A549 (cell line): ENCODE measurements at regions not wholly inside any gene's neighbourhood (a gene's known extent, or its start where the extent isn't known, plus 50 kb on each side); places are given as distances from the start of the nearest gene placed in this dataset.

Experiments used
- ATAC-seq, 2 experiments: fragments of 200-7000 bp in 1 of 2; fragments of >200 bp in 1 of 2; cut with Nextera tagmentation in 1 of 2; cut with Tn5 transposase in 1 of 2; 3 replicates each; pipeline versions ENCODE4 v1.8.0 to v1.9.1; 2018 to 2020; ENCODE audit warnings: mild to moderate bottlenecking in 1 of 2, moderate library complexity in 1 of 2
- CTCF ChIA-PET: fragments of 300-600 bp; sonication (Branson Sonifier 250); formaldehyde crosslinking; extraction: SDS; loops from one replicate; lab custom pipeline; 2021; ENCODE audit warnings: antibody characterized with exemption, inconsistent platforms; lab: Yijun Ruan, JAX
- POLR2A ChIA-PET: fragments of 350-600 bp; formaldehyde crosslinking; extraction: SDS; loops from one replicate; lab custom pipeline; 2021; ENCODE audit warnings: antibody characterized with exemption, inconsistent platforms; lab: Yijun Ruan, JAX
- DNase-seq, 2 experiments: peaks; one replicate each; pipeline versions ENCODE4 v3.0.0 to v3.0.0-alpha.2; 2011 to 2016; ENCODE audit warnings: low read depth in 1 of 2, low spot score in 1 of 2
- FAIRE-seq: peaks from 2 replicates; lab custom pipeline; 2011; peaks lifted over from hg19 to GRCh38; lab: Jason Lieb, UNC
- H3K27ac ChIP-seq, 2 experiments: fragments of >200 bp; sonication (Bioruptor Twin); formaldehyde crosslinking; 3 replicates each; pipeline ENCODE4 v1.5.1; 2016 to 2017
- H3K4me1 ChIP-seq: fragments of >200 bp; sonication (Bioruptor Twin); formaldehyde crosslinking; 3 replicates; pipeline ENCODE4 v1.6.1; 2016
- H3K4me2 ChIP-seq: fragments of >200 bp; sonication (Bioruptor Twin); formaldehyde crosslinking; 3 replicates; pipeline ENCODE4 v1.6.1; 2016
- H3K4me3 ChIP-seq: fragments of >200 bp; sonication (Bioruptor Twin); formaldehyde crosslinking; 3 replicates; pipeline ENCODE4 v1.5.1; 2016
- H3K9me3 ChIP-seq: fragments of >200 bp; sonication (Bioruptor Twin); formaldehyde crosslinking; 3 replicates; pipeline ENCODE4 v1.6.1; 2016
- BHLHE40 ChIP-seq: IDR thresholded peaks from 2 replicates; pipeline ENCODE4 v1.6.1; 2012; ENCODE audit warnings: low read depth, low read length, inconsistent platforms
- CBX2 ChIP-seq: fragments of 200-600 bp; sonication (generic); IDR thresholded peaks from 2 replicates; pipeline ENCODE4 v1.6.1; 2016; ENCODE audit warnings: low read depth, mild to moderate bottlenecking, borderline replicate concordance
- CBX8 ChIP-seq: fragments of 200-600 bp; sonication (generic); IDR thresholded peaks from 2 replicates; pipeline ENCODE4 v1.6.1; 2016
- CHD2 ChIP-seq: fragments of 150-350 bp; IDR thresholded peaks from 2 replicates; pipeline ENCODE4 v1.6.1; 2014; ENCODE audit warnings: low read length; ENCODE audit not compliant: partially characterized antibody
- EHF ChIP-seq: fragments of 250-450 bp; sonication (Bioruptor Pico); IDR thresholded peaks from 2 replicates; pipeline ENCODE4 v1.5.0; 2020; ENCODE audit warnings: mild to moderate bottlenecking
- EP300 ChIP-seq, 2 experiments: fragments of >200 bp; sonication (Bioruptor Twin); formaldehyde crosslinking; IDR thresholded peaks; 2 replicates in 1 of 2; 3 replicates in 1 of 2; pipeline ENCODE4 v1.6.1; 2016 to 2017
- FOSB ChIP-seq: fragments of 250-450 bp; sonication (Bioruptor Pico); IDR thresholded peaks from 2 replicates; pipeline ENCODE4 v1.5.0; 2020; ENCODE audit warnings: mild to moderate bottlenecking, moderate library complexity
- FOSL2 ChIP-seq, 2 experiments: fragments of 450-650 bp in 1 of 2; fragments of >200 bp in 1 of 2; sonication (Bioruptor Twin) in 1 of 2; formaldehyde crosslinking; IDR thresholded peaks; 2 replicates each; pipeline versions ENCODE4 v1.5.0 to v1.6.1; 2016 to 2020; ENCODE audit warnings: mild to moderate bottlenecking in 1 of 2, moderate library complexity in 1 of 2
- FOXS1 ChIP-seq: fragments of 250-450 bp; sonication (Bioruptor Pico); IDR thresholded peaks from 2 replicates; pipeline ENCODE4 v1.5.0; 2020; ENCODE audit warnings: mild to moderate bottlenecking, moderate library complexity
- GATA3 ChIP-seq: IDR thresholded peaks from 2 replicates; pipeline ENCODE4 v1.6.1; 2012; ENCODE audit warnings: borderline replicate concordance
- HEYL ChIP-seq: fragments of 250-450 bp; sonication (Bioruptor Pico); IDR thresholded peaks from 2 replicates; pipeline ENCODE4 v1.8.0; 2021; ENCODE audit warnings: mild to moderate bottlenecking, moderate library complexity
- HOXB13 ChIP-seq: fragments of 250-450 bp; sonication (Bioruptor Pico); IDR thresholded peaks from 2 replicates; pipeline ENCODE4 v1.5.0; 2020; ENCODE audit warnings: low read depth, mild to moderate bottlenecking, moderate library complexity
- HOXB5 ChIP-seq: fragments of 250-450 bp; sonication (Bioruptor Pico); IDR thresholded peaks from 2 replicates; pipeline ENCODE4 v1.5.0; 2020; ENCODE audit warnings: mild to moderate bottlenecking, moderate library complexity
- JUN ChIP-seq, 2 experiments: fragments of >200 bp; sonication (Bioruptor Twin); formaldehyde crosslinking; IDR thresholded peaks; 2 replicates in 1 of 2; 3 replicates in 1 of 2; pipeline ENCODE4 v1.6.1; 2016 to 2017
- KDM5A ChIP-seq: fragments of 200-600 bp; sonication (generic); IDR thresholded peaks from 2 replicates; pipeline ENCODE4 v1.6.1; 2016; ENCODE audit warnings: antibody characterized with exemption, mild to moderate bottlenecking
- MAFK ChIP-seq: fragments of 450-650 bp; IDR thresholded peaks from 2 replicates; pipeline ENCODE4 v1.6.1; 2014; ENCODE audit not compliant: partially characterized antibody
- MYC ChIP-seq: IDR thresholded peaks from 2 replicates; pipeline ENCODE4 v1.6.1; 2012; ENCODE audit warnings: mild to moderate bottlenecking, inconsistent platforms, low read length, improper control_type of control experiment, borderline replicate concordance
- NPAS2 ChIP-seq: fragments of 250-450 bp; sonication (Bioruptor Pico); IDR thresholded peaks from 2 replicates; pipeline ENCODE4 v1.8.0; 2022; ENCODE audit warnings: mild to moderate bottlenecking, moderate library complexity, borderline replicate concordance
- PHF8 ChIP-seq: fragments of 200-600 bp; sonication (generic); IDR thresholded peaks from 2 replicates; pipeline ENCODE4 v1.6.1; 2016; ENCODE audit warnings: low read depth, mild to moderate bottlenecking, antibody characterized with exemption, moderate library complexity, borderline replicate concordance
- POLR2AphosphoS2 ChIP-seq: conservative IDR thresholded peaks from 2 replicates; pipeline ENCODE4 v1.6.1; 2012; ENCODE audit warnings: low read length, improper control_type of control experiment, inconsistent platforms
- RFX5 ChIP-seq: fragments of 450-650 bp; IDR thresholded peaks from 2 replicates; pipeline ENCODE4 v1.7.1; 2014; ENCODE audit warnings: antibody characterized with exemption, mild to moderate bottlenecking, moderate library complexity
- RNF2 ChIP-seq: fragments of 200-600 bp; sonication (generic); IDR thresholded peaks from 2 replicates; pipeline ENCODE4 v1.6.1; 2016; ENCODE audit warnings: low read depth, mild to moderate bottlenecking, antibody characterized with exemption, moderate library complexity, borderline replicate concordance
- ZFP36 ChIP-seq: fragments of 450-650 bp; IDR thresholded peaks from 2 replicates; pipeline ENCODE4 v1.6.1; 2014; ENCODE audit warnings: borderline replicate concordance; ENCODE audit not compliant: partially characterized antibody
- WGBS: methylation state at CpG from one replicate; pipeline ENCODE4 v1.1.6; 2017; ENCODE audit errors: missing lambda C conversion rate; 5-methylcytosine and 5-hydroxymethylcytosine counted together
- TF ChIP-seq, protein P1 (sequence below): fragments of 250-450 bp; sonication (Bioruptor Pico); IDR thresholded peaks from 2 replicates; pipeline ENCODE4 v1.5.0; 2020; ENCODE audit warnings: low read depth, mild to moderate bottlenecking, moderate library complexity
- TF ChIP-seq, protein P2 (sequence below): fragments of >200 bp; sonication (Bioruptor Twin); formaldehyde crosslinking; IDR thresholded peaks from 2 replicates; pipeline ENCODE4 v1.6.1; 2016
- TF ChIP-seq, protein P3 (sequence below): IDR thresholded peaks from 2 replicates; pipeline ENCODE4 v1.6.1; 2012

DNA sequence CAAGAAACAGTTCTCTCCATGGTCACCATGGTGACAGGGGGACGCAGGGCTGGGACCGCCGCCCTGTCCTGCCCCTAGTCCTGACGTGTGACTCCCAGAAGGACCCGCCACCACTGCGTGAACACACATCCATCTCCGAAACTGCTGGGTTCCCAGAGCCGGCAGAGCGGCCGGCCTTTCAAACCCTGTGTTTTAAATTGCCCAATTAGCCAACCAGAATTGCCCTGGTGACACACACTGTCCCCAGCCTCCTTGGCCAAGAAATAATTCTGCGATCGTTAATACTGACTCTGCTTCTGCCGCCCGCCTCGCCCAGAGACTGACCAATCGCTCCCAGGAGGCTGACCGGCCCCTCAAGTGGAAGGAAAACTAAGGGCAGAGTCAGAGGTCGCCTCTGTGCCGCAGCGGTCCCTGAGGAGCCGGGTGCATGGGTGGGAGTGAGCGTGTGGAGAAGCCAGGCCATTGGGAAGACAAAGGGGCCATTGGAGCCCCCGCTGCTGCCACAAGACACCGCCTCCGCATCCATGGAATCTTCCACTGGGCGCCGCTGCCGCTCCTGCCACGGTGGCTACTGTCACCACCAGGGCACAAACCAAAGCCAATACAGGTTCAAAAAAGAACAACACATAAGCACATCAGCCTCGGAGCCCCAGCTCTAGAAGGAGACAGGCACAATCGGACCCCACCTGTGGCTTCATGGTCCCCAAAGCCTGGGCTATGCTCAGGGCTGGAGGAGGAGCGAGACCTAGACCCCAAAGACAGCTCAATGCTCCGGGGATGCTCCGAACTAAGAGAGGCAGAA, 273.2 kb downstream of the NPHP4 start:
- no peaks in the 10 kb centered on the region for H3K4me1 ChIP-seq
- no peak overlapping the region for H3K4me2 ChIP-seq
- no peak overlapping the region for H3K4me3 ChIP-seq
- ATAC-seq (no peak), FAIRE-seq (no peak), DNase-seq (no peak)
- WGBS = 50% methylated on average over 30 of the region's 34 CpGs
- no peaks in the 10 kb centered on the region for H3K9me3 ChIP-seq
- no peak for TF ChIP-seq KDM5A
- TF ChIP-seq HOXB5 (CRISPR knock-in tag) = no peak
- no peak for TF ChIP-seq PHF8
- TF ChIP-seq JUN (IDR thresholded peaks at IDR 0.05) = no peak
- TF ChIP-seq EP300 (IDR thresholded peaks at IDR 0.05) = no peak
- no peak for TF ChIP-seq FOSB (CRISPR knock-in tag)
- no peak for TF ChIP-seq CBX8
- no peak for TF ChIP-seq HEYL (CRISPR knock-in tag)
- TF ChIP-seq, protein P1, sequence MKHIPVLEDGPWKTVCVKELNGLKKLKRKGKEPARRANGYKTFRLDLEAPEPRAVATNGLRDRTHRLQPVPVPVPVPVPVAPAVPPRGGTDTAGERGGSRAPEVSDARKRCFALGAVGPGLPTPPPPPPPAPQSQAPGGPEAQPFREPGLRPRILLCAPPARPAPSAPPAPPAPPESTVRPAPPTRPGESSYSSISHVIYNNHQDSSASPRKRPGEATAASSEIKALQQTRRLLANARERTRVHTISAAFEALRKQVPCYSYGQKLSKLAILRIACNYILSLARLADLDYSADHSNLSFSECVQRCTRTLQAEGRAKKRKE = no peak
- no peak for TF ChIP-seq EHF (CRISPR knock-in tag)
- TF ChIP-seq GATA3 = no peak
- TF ChIP-seq FOXS1 (CRISPR knock-in tag) = no peak
- TF ChIP-seq, all 56 proteins: peak for 0
- ChIA-PET POLR2A (no interaction called here), CTCF (interaction anchor here (1.2 kb wide), 1 partner anchor 26 kb away, joined by 4 read pairs; no protein-coding TSS in a partner anchor)
- no peak overlapping the region for H3K27ac ChIP-seq

DNA sequence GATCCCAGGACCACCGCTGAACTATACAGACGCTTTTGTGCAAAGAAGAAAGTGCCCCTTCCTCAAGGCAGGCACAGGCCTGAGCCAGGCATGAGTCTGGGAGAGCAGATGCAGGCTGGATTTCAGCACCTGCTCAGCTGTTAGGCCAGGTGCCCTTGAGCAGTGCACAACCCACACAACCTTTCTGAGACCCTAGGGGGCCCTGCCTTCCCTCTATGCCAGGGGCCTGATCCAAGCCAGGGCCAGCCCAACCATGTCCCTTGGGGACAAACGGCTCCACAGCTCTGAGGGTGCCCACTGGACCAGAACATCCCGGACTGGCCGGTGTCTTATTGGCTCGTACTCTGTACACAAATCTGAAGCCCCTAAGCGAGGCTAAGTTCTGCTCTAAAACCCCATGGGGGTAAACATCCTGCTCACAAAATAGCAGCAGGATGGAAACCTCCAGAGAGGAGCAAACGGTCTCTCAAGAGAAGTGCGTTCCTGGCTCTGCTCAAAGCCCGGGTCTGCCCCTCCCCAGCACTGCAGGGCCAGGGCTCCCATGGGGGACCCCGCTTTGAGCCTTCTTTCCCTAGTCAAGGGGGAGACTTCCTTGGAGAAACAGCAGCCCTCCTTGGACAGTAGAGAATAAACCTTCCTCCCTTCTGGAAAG, 275.1 kb downstream of the NPHP4 start:
- H3K9me3 ChIP-seq = no peaks in the 10 kb centered on the region
- no peak for ATAC-seq
- no peak for FAIRE-seq
- H3K4me1 ChIP-seq = no peaks in the 10 kb centered on the region
- no peak overlapping the region for H3K4me2 ChIP-seq
- CTCF ChIA-PET = no interaction called here
- TF ChIP-seq ZFP36 (no peak), PHF8 (no peak), CBX2 (no peak), HOXB13 (CRISPR knock-in tag) (no peak), BHLHE40 (no peak), NPAS2 (CRISPR knock-in tag) (no peak), MYC (no peak), RNF2 (no peak), FOSL2 (IDR thresholded peaks at IDR 0.05) (no peak), FOSL2 (CRISPR knock-in tag; IDR thresholded peaks at IDR 0.05) (no peak), RFX5 (no peak)
- TF ChIP-seq, protein P2, sequence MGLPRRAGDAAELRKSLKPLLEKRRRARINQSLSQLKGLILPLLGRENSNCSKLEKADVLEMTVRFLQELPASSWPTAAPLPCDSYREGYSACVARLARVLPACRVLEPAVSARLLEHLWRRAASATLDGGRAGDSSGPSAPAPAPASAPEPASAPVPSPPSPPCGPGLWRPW = no peak
- TF ChIP-seq, protein P3, sequence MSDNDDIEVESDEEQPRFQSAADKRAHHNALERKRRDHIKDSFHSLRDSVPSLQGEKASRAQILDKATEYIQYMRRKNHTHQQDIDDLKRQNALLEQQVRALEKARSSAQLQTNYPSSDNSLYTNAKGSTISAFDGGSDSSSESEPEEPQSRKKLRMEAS = no peak
- POLR2A ChIA-PET = no interaction called here
- 28% methylated on average over 6 of the region's 11 CpGs for WGBS
- H3K27ac ChIP-seq = no peak overlapping the region
- no peak for DNase-seq
- H3K4me3 ChIP-seq = no peak overlapping the region

DNA sequence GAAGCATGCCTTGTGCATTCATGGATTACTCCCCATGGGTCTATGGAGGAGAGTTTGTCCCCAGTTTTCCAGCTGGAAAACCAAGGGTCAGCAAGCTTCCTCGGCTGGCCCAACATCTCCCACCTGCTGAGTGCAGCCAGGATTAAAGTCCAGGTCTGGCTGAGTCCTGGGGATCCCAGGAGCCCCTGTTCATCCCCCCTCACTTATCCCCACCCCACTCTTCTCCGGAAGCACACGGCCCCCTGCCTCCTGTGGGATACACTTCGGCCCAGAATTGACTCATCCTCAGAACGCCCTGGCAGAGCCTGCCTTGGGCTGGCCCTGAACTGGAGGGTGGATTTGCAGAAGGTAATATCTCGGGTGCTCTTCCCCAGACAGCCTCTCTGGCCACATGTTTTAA, 276.1 kb downstream of the NPHP4 start:
- no peak for FAIRE-seq
- H3K4me2 ChIP-seq = no peak overlapping the region
- H3K4me1 ChIP-seq = no peaks in the 10 kb centered on the region
- no peak for DNase-seq
- ATAC-seq = no peak
- no peak overlapping the region for H3K27ac ChIP-seq
- CTCF ChIA-PET = no interaction called here
- no peaks in the 10 kb centered on the region for H3K9me3 ChIP-seq
- TF ChIP-seq FOSL2 (IDR thresholded peaks at IDR 0.05) (no peak), FOSL2 (CRISPR knock-in tag; IDR thresholded peaks at IDR 0.05) (no peak), CHD2 (no peak), POLR2AphosphoS2 (no peak), MAFK (no peak)
- TF ChIP-seq, protein P3 = no peak
- TF ChIP-seq, protein P1 = no peak
- POLR2A ChIA-PET = no interaction called here
- no peak overlapping the region for H3K4me3 ChIP-seq
- WGBS = 13% methylated on average over 3 of the region's 6 CpGs
